RPMI7951 (cell line): ENCODE measurements at regions not wholly inside any gene's neighbourhood (a gene's known extent, or its start where the extent isn't known, plus 50 kb on each side); places are given as distances from the start of the nearest gene placed in this dataset.
"Not testable (repeated sequence)": the region's sequence is repeated elsewhere in the genome, so short reads cannot be mapped to it uniquely, and the experiment has no call there.

ENCODE experiments used
- DNase-seq: peaks from one replicate; pipeline ENCODE4 v3.0.0-alpha.2; 2012; ENCODE audit warnings: low read depth

- DNase-seq = not testable (repeated sequence)
Observed at GRCh38 chr12:54799966-54800365, 54.4 kb upstream of the MUCL1 start.

DNA sequence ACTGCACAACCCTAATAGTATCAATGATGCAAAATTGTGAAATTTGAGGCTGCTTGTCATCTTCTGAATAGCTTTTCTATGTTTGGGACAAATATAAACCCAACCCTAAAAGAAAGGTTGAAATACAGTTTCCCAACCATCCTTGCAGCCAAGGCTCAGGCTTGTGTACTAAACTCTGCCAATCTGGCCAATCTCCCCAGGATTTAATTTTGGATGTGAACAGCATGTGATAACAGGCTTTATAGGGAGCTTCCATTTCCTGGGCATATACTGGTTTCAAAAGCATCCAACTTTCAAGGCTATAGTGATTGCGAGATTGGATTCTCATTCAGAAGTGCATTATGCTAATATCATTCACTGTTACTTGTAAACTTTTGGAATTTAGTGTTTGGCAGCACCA is 55.7 kb upstream of the MUCL1 start:
- no peak for DNase-seq

DNA sequence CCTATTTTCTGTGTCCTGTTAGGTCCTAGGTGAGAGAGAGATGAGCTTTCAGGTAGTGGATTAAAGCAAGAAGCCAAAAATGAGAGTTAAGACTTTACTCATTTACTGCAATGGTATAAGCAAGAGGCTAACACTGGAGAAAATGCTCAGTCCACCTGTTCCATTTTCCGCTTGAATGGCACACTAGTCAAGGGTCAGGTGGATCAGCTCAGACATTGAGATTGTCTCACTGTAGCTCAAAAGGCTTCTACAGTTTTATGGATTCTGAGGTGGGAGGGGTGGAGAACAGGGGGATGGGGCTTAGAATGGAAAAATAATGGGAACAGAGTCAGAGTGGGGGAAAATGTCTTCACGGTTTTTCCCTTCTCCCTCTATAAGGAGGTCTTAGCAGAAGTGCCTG is 57.3 kb upstream of the MUCL1 start:
- no peak for DNase-seq

DNA sequence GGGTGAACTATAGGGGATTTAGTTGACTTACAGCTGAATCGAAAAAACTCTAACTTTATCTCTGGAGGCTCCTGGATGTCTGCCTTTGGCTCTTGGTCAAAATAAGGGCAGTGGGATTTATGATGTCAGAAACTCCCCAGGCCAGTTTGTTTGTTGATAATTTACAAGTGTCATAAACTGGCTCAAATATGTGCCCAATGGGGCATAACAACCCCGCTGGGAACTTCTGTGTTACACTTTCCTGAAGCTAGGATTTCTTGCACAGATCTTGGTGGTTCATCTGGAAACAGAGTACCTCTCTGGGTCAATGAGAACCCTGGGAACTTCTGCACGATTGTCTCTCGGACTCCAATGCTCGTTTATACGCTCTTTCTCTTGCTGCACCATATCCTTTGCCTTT is 58.7 kb upstream of the MUCL1 start:
- no peak for DNase-seq

GRCh38 chr12:54786081-54786480 is 68.2 kb upstream of the MUCL1 start:
- no peak for DNase-seq

GRCh38 chr12:54784115-54784514 is 70.2 kb upstream of the MUCL1 start:
- DNase-seq = no peak

- not testable (repeated sequence) for DNase-seq
Observed at GRCh38 chr12:54777031-54777430, 77.3 kb upstream of the MUCL1 start.

GRCh38 chr12:54773593-54773992 is 80.7 kb upstream of the MUCL1 start:
- no peak for DNase-seq

DNA sequence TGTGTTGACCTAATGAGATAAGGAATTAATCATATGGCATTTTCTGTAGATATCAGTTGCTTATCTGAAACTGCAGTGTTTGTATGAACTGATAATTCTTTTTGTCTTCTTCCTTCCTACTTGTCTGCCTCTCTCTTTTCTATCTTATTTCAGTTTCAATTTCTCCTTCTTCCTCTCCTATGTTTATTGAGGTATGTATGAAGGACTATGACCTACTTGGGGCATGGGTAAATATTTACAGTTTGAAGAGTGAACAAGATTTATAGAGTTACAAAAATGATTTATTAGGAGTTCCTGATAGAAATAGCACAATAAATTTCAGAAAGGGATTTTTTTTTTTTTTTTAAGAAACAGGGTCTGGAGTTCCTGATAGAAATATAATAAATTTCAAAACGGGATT is 88.7 kb upstream of the MUCL1 start:
- no peak for DNase-seq

DNA sequence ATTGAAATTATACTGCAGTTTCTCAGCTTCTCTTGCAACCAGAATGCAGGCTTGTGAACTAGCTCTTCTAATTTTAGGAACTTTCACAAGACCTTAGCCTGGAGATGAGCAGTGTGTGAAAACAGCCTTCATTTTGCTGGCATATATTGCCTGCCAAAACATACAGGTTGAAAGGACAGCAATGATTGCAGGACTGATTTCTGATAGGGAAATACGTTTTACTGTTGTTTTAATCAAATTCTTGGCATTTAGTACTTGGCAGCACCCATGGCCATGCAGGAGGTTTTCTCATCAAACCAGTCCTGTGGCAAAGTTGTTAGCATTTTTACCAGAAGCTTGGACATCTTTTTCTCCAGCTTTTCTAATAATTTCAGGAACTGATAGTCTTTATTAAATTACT is 91.9 kb upstream of the MUCL1 start:
- no peak for DNase-seq

- DNase-seq = peak; percentile 47
Observed at GRCh38 chr12:54759751-54760150, 94.6 kb upstream of the MUCL1 start.

DNA sequence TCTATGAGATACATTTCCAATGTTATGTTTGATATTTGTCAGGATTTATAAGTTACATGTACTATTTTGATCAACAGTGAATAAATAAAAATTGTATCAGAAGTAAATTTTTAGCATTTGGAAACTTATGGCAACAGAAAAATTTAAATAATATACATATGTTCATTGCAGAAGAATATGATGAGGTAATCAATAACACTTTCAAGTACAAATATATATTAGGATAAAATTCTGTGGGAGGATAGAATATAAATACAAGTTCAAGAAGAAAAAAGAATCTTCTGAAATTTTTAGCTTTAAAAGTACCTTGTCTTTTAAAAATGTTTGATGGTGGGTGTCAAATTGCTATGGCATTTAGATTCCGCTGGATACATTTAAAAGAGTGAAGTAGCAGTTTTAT is 102.8 kb upstream of the MUCL1 start:
- no peak for DNase-seq

DNA sequence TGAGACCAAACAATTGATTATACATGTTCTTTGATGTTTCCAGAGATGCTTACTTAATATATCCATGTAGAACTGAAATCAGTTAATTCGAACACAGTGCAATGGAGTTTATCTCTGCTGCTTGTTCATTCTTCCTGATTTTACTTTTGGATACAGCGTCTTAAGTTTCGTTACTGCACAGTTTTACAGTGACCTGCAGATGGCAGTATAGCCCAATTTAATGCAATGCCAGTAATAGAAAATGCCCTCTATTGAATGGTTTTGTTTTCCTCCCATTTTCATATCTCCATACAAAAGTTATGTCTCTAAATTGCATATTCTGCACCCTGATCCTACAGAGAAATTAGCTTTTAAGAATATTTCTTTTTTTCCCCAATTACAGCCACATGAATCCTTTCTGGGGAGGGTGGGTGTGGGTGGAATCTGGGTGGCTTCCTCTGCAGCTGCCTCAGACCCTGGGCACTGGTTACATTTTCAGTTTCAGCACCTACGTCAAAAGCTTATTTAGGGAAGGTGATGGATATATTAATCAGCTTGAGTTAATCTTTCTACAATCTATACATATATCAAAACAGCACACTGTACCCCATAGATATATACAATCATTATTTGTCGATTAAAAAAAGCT is 101.1 kb upstream of the DCD start:
- peak; percentile 30 for DNase-seq

DNA sequence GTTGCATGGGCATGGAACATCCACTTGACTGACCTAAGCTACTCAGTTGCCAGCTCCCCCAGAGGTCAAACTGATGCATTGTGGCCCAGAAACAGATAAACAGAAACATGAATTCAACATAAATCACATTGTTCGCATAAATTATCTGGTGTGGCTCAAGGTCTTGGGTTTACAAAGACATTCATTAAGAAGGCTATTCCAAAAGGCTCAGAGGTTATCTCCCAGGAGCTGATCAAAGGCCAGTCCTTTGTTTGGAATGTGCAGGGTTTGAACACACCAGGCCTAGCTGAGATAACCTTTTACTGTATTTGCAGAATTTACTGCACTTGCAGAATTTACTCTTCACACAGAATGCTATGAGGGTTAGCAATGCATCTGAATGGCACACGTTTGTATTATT is 96.4 kb upstream of the DCD start:
- DNase-seq = no peak

GRCh38 chr12:54740882-54741281 is 92.7 kb upstream of the DCD start:
- no peak for DNase-seq

DNA sequence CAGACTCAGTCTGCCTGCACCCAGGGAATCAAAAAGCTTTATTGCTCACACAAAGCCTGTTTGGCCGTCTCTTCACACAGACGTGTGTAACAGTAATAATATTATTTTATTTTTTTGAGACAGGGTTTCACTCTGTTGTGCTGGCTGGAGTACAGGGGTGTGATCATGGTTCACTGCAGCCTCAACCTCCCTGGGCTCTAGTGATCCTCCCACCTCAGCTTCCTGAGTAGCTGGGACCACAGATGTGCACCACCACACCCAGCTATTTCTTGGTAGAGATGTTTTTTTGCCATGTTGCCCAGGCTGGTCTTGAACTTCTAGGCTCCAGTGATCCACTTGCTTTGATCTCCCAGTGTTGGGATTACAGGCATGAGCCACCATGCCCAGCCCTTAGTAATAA is 88.4 kb upstream of the DCD start:
- no peak for DNase-seq

GRCh38 chr12:54734196-54734950 is 86.2 kb upstream of the DCD start:
- DNase-seq = no peak

GRCh38 chr12:54725233-54725843 is 77.2 kb upstream of the DCD start:
- peak; percentile 16 for DNase-seq

DNA sequence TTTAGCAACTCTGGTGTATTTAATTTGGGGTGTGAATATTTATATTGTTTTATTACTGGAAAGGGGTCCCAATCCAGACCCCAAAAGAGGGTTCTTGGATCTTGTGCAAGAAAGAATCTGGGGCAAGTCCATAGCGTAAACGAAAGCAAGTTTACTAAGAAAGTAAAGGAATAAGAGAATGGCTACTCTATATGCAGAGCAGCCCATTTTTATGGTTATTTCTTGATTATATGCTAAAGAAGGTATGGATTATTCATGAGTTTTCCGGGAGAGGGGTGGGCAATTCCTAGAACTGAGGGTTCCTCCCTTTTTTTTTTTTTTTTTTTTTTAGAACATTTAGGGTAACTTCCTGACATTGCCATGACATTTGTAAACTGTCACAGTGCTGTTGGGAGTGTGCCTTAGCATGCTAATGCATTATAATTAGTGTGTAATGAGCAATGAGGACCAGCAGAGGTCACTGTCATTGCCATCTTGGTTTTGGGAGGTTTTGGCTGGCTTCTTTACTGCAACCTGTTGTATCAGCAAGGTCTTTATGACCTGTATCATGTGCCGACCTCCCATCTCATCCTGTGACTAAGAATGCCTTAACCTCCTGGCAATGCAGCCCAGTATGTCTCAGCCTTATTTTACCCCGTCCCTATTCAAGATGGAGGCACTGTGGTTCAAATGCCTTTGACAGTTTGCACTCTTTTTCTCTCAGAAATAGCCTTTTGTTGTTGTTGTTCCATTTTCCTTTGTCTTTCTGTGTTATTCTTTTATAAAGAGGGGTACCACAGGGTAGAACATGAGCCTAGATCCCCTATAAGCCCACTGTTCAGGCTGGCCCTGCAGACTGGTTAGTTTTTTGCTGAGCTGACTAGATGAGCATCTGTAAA is 75.5 kb upstream of the DCD start:
- peak; percentile 16 for DNase-seq

GRCh38 chr12:54721312-54721711 is 73.1 kb upstream of the DCD start:
- no peak for DNase-seq

DNA sequence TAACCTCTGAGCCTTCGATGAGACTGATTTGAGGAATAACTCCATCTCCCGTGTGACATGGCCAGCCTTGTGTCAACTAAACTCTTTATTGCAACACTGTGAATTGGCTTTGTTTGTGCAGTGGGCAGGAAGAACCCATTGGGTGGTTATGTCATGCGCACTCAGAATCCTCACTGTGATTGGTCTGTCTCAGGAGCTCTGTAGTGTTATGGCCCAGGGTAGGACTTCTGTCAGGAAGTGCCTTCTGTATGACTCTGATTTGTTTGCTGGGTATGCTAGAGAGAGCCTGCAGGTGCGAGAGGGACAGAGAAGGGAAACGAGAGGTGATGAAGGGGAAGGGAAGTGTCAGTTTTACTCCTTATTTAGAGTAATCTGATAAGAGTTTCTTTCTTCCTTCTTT is 71.5 kb upstream of the DCD start:
- no peak for DNase-seq

DNA sequence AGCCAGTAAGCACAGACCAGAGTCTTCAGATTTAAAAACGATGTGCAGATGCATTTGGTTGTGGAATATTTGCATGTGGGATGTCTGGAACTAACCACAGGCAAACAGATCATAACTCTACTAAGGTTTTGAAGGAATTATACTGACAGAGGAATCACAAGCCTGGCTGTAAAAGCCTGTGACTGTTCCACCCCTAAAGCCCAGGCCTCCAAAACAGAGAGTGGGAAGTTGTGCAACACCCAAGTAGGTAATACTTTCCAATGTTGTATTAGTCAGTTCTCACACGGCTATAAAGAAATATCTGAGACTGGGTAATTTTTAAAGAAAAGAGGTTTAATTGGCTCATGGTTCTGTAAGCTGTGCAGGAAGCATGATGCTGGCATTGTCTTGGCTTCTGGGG is 68.1 kb upstream of the DCD start:
- no peak for DNase-seq
